ENCODE measurements at regions not wholly inside any gene's neighbourhood (a gene's known extent, or its start where the extent isn't known, plus 50 kb on each side); places are given as distances from the start of the nearest gene placed in this dataset.
"Not testable (repeated sequence)": the region's sequence is repeated elsewhere in the genome, so short reads cannot be mapped to it uniquely, and the experiment has no call there.

DNA sequence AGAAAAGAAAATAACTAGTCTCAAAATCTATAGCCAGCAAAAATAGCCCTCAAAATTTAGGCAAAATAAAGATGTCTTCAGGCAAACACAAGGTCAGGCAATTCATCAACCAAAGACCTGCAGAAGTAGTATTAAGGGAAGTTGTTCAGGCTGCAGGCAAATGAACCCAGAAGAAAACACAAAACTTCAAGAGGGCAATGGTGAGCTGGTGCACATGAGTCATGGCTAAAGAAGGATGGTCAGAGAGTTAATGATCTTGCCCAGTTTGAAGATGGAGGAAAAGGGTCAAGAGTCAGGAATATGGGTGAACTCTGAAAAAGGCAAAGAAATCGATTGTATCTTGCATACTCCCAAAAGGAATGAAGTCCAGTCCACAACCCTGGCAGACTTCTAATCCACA is 83.1 kb upstream of the FAT4 start:
- WGBS, 2 donors = 83 to 85% methylated on average over 1 of the region's 1 CpG
- intact Hi-C loops (cut with DNase I; ENCODE audit: low total_unique reads) = no loop called here
- DNase-seq (ENCODE audit: low spot score in 2 of 2) = no peak
- no peak overlapping the region for H3K4me3 ChIP-seq (ENCODE audit: low read depth, poor library complexity, severe bottlenecking)
- TF ChIP-seq, protein P1, sequence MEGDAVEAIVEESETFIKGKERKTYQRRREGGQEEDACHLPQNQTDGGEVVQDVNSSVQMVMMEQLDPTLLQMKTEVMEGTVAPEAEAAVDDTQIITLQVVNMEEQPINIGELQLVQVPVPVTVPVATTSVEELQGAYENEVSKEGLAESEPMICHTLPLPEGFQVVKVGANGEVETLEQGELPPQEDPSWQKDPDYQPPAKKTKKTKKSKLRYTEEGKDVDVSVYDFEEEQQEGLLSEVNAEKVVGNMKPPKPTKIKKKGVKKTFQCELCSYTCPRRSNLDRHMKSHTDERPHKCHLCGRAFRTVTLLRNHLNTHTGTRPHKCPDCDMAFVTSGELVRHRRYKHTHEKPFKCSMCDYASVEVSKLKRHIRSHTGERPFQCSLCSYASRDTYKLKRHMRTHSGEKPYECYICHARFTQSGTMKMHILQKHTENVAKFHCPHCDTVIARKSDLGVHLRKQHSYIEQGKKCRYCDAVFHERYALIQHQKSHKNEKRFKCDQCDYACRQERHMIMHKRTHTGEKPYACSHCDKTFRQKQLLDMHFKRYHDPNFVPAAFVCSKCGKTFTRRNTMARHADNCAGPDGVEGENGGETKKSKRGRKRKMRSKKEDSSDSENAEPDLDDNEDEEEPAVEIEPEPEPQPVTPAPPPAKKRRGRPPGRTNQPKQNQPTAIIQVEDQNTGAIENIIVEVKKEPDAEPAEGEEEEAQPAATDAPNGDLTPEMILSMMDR (IDR thresholded peaks at IDR 0.05) = no peak
- TF ChIP-seq POLR2A (IDR thresholded peaks at IDR 0.05) = no peak

DNA sequence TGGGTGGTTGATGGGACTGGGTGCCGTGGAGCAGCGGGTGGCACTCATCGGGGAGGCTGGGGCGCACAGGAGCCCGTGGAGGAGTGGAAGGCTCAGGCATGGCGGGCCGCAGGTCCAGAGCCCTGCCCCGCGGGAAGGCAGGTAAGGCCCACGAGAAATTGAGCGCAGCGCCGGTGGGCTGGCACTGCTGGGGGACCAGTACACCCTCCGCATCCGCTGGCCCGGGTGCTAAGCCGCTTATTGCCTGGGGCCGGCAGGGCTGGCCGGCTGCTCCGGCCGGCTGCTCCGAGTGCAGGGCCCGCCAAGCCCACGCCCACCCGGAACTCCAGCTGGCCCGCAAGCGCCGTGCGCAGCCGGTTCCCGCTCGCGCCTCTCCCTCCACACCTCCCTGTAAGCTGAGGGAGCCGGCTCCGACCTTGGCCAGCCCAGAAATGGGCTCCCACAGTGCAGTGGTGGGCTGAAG is 85.1 kb upstream of the FAT4 start:
- no peak overlapping the region for H3K4me3 ChIP-seq (ENCODE audit: low read depth, poor library complexity, severe bottlenecking)
- WGBS, 2 donors = 93 to 98% methylated on average over 13 to 33 of the region's 35 CpGs
- TF ChIP-seq POLR2A (IDR thresholded peaks at IDR 0.05) = no peak
- TF ChIP-seq, protein P1 (IDR thresholded peaks at IDR 0.05) = no peak
- DNase-seq (ENCODE audit: low spot score in 2 of 2) = no peak
- intact Hi-C loops (cut with DNase I; ENCODE audit: low total_unique reads) = loop anchor here (5.0 kb wide), 1 partner anchor 267 kb away; no protein-coding TSS in a partner anchor

GRCh38 chr4:125225806-125226205 is 88.9 kb upstream of the FAT4 start:
- H3K4me3 ChIP-seq (ENCODE audit: low read depth, poor library complexity, severe bottlenecking) = no peak overlapping the region
- no peak for TF ChIP-seq POLR2A (IDR thresholded peaks at IDR 0.05)
- TF ChIP-seq, protein P1 (IDR thresholded peaks at IDR 0.05) = no peak
- WGBS, 2 donors = 95% methylated on average over 2 of the region's 2 CpGs
- no peak for DNase-seq (ENCODE audit: low spot score in 2 of 2)
- intact Hi-C loops (cut with DNase I; ENCODE audit: low total_unique reads) = loop anchor here (5.0 kb wide), 1 partner anchor 264 kb away; no protein-coding TSS in a partner anchor

GRCh38 chr4:125200556-125200955 is 114.2 kb upstream of the FAT4 start:
- WGBS, 2 donors = 88 to 97% methylated on average over 1 of the region's 1 CpG
- intact Hi-C loops (cut with DNase I; ENCODE audit: low total_unique reads) = no loop called here
- H3K4me3 ChIP-seq (ENCODE audit: low read depth, poor library complexity, severe bottlenecking) = no peak overlapping the region
- no peak for DNase-seq (ENCODE audit: low spot score in 2 of 2)
- no peak for TF ChIP-seq POLR2A (IDR thresholded peaks at IDR 0.05)
- TF ChIP-seq, protein P1 (IDR thresholded peaks at IDR 0.05) = no peak

DNA sequence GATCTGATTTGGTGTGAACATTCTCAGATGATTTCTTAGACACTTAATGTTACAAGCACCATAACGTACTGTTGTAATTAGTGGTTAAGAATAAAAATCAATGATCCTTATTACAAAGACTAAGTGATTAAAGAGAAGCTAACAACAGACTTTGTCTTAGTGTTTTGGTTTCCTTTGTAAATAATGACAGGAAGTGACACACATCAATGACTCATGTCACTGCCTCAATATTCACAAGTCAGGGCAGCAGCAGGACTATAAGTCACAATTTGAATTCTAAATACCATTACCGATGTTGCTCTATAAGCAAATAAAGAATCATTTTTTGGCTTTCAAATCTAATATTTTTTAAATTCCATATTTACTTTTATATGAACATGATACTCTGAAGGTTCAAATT is 115.8 kb upstream of the FAT4 start:
- no peak overlapping the region for H3K4me3 ChIP-seq (ENCODE audit: low read depth, poor library complexity, severe bottlenecking)
- no peak for DNase-seq (ENCODE audit: low spot score in 2 of 2)
- WGBS, 2 donors = 45 to 48% methylated on average over 2 of the region's 2 CpGs
- intact Hi-C loops (cut with DNase I; ENCODE audit: low total_unique reads) = no loop called here
- TF ChIP-seq, protein P1 (IDR thresholded peaks at IDR 0.05) = no peak
- TF ChIP-seq POLR2A (IDR thresholded peaks at IDR 0.05) = no peak

DNA sequence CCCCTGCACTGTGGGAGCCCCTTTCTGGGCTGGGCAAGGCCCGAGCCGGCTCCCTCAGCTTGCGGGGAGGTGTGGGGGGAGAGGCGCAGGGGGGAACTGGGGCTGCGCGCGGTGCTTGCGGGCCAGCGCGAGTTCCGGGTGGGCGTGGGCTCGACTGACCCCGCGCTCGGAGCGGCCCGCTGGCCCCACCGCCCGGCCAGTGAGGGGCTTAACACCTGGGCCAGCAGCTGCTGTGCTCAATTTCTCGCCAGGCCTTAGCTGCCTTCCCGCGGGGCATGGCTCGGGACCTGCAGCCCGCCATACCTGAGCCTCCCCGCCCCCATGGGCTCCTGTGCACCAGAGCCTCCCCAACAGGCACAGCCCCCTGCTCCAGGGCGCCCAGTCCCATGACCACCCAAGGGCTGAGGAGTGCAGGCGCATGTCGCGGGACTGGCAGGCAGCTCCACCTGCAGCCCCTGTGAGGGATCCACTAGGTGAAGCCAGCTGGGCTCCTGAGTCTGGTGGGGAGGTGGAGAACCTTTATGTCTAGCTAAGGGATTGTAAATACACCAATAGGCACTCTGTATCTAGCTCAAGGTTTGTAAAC is 122.8 kb upstream of the FAT4 start:
- WGBS, 2 donors = 99 to 100% methylated on average over 4 to 26 of the region's 30 CpGs
- DNase-seq (ENCODE audit: low spot score in 2 of 2); intact Hi-C loops (cut with DNase I; ENCODE audit: low total_unique reads); H3K4me3 ChIP-seq (ENCODE audit: low read depth, poor library complexity, severe bottlenecking): not testable (repeated sequence)

Measured in lower leg skin (tissue), 4 donors.